ENCODE measurements at regions not wholly inside any gene's neighbourhood (a gene's known extent, or its start where the extent isn't known, plus 50 kb on each side); places are given as distances from the start of the nearest gene placed in this dataset.
A peak's percentile ranks its signal among the peaks of the same experiment; 100 is the strongest.
"Not testable (repeated sequence)": the region's sequence is repeated elsewhere in the genome, so short reads cannot be mapped to it uniquely, and the experiment has no call there.

DNA sequence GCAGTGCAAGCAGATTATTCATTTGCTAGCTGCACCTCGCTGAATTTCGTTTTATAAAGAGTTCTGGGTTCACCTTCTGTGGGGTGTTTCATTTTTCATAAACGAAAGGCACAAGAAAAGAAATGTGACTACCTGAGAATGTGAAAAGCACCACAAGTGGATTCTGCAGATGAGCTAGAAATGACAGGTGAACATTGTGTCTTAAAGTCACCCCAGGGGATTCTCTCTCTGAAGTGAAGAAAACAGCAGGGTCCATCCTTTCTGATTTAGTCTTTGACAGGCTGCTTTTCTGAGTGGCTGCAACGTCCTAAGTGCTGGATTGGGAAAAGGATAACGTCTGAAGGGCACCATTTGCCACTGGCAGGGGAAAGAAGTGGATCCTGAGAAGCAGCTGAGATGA, 469.3 kb downstream of the SPATA31D1 start:
- no peak for DNase-seq

DNA sequence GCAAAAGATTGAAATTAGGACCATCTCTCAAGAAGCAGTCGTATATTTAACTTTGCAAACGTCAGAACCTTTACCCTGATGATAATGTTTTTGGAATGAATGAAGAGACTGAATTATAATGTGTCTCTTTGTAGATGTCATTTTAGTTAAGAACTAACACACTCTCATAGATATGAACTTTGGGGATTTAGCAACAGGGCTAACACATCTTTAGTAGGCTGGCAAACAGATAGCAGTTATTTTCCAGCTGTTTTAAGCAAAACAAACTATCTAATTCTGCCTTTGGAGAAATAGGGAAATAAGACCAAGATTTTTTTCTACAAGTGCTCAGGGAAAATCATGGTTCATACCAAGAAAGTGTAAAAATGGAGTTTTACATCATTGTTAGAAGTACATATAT, 469.7 kb downstream of the SPATA31D1 start:
- DNase-seq: no peak

DNA sequence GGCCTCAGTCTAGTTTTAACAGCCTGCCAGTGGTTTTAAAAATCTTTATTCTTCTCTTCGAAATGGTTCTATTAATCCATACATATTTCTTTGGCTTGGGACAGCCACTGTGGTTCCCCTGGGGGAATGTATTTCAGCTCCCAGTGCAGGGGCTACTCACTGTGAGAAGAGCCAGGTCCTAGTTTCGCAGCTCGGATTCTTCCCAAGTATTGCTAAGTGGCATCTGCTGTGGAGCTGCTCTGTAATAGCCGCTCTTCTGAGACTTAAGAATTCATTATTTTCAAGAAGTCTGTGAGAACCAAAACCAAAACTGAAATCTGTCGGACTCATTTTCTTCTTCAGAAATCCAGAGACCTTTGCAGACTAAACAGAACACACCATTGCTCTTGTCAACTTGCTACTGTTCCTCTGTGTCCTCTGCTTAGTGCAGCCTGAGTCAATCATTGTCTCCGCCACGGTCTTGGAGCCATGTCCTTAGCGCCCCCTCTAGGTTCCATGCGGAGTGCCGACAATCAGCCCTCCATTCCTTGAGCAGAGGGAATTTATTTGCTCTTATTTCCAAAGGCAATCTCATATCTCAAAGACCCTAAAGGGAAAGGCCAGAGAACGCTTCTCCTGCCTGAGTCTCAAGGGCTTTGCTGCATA, 478.2 kb downstream of the SPATA31D1 start:
- DNase-seq: peak; percentile 57

DNA sequence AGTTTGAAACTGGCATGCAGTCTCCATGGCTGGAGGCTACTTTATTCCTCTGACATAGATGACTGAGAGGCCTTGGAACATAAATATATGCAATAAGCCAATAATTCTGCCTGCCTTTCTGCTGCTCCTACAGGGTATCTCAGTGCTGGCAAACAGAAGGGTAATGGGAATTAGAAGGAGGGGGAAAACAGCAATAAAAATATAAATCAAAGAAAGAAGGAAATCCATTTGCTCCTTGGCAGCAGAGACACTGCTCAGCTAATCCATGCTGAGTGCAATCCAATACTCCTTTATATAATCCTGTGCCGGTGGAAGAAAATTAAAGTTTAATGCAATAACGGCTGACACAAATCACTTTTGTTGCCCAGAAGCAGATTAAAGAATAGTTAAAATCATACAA, 478.9 kb downstream of the SPATA31D1 start:
- no peak for DNase-seq

DNA sequence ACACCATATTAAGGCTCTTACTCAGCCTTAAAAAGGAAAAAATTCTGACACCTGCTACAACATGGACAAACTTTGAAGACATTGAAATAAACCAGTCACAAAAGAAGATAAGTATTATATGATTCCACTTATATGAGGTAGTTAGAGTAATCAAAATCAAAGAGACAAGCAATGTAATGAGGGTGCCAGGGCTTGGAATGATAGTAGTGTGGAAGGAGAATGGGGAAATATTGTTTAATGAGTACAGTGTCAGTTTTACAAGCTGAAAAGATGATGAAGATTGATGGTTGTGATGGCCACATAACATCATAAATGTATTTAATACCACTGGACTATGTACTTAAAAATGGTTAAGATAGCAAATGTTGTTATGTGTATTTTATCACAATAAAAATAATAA, 485.7 kb downstream of the SPATA31D1 start:
- DNase-seq: no peak

DNA sequence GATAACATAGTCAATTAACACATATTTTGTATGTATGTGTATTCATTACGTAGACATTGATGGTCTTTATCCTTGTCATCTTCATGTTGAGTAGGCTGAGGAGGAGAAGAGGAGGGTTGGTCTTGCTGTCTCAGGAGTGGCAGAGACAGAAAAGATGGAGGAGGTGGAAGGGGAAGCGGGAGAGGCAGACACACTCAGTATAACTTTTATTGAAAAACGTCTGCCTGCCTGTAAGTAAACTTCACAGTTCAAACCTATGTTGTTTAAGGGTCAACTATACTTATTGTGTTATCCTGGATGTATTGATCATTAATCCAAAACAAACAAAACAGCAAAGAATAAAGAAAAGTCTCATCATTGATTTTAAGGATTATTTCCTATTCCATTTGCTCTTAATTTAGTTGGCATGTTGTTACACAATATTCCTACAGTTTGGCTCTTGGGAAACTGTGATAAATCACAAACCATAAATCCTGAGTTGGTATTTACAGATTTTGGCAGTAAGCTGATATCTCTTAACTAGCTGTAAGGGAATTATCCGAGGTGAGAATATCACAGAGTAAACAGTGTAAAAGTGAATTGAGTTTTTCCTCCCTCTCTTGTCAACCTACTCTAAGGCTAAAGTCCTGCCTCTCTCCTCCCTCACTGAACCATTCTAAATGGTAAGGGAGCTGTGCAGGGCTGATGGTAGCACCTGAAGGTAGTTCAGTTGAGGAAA, 487.2 kb downstream of the SPATA31D1 start:
- no peak for DNase-seq

DNA sequence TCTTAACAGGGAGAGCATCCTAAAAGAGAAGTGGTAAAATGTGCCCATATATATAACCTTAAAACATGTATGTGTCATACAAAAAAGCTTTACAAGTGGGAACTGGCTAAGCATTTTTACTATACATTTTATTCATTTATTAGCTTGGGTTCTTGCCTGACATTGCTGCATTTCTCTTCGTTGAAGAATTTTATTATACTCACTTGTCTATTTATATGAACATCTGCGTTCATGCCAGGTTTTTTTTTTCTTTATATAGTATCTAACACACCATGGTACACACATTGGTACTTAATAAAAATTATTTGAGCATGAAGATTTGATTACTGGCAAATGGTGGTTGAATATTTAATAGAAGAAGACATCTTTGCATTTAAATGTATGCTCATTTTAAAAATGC, 492.3 kb downstream of the SPATA31D1 start:
- no peak for DNase-seq

DNA sequence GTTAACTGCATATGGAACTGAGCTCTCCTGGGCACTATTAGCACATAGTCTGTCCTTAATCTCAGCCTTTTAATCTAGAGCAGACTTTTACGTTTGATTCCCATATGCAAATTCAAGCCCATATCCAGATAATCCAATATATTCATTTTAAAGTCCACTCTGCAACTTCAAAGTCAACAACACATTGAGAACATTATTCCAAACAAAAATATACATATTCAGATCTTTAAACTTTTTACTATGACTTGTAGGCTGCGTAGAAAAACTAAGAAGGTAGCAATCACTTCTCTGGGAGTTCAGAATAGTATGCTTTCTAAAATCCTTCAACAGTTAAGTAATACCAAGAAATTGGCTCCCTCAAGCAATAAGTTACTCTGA, 499.4 kb downstream of the SPATA31D1 start:
- DNase-seq: no peak

DNA sequence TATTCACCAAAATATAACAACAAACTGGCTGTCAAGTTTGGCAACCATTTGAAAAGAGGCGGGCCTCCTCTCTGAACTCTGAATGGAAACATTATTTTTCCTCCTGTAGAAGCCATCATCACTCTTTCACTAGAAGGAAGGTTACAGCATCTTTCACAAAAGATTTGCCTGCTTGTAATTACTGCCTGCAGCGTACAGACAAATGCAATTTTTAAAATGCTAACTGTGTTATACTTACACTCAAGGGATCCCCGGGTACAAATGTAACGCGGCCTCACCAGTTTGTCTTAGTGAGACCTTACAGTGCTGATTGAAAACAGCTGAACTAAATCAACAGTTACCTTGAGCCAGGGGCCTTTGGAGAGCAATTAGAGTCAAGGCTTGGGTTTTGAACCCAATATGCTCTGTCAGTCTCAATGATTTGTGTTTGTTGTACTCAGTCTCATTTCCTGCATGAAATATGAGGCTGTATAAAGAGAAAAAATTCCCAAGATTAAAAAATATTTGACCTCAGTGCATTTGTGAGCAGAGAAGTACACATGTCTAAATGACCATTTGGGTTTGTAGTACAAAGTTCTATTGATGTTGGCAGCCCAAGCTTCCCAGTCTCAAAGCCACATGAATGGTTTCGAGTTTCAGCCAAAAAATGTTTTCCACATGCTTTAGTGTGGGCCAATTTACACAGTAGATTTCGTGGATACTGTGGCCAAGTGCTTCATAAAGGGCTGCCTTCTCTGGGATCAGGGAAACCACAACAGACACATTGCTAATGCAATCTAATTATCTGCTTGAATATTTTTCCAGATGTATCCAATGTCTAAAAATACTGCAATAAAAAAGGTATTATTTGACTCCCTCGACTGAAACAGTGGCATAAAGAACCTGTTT, 500.0 kb downstream of the SPATA31D1 start:
- peak; percentile 86 for DNase-seq

DNA sequence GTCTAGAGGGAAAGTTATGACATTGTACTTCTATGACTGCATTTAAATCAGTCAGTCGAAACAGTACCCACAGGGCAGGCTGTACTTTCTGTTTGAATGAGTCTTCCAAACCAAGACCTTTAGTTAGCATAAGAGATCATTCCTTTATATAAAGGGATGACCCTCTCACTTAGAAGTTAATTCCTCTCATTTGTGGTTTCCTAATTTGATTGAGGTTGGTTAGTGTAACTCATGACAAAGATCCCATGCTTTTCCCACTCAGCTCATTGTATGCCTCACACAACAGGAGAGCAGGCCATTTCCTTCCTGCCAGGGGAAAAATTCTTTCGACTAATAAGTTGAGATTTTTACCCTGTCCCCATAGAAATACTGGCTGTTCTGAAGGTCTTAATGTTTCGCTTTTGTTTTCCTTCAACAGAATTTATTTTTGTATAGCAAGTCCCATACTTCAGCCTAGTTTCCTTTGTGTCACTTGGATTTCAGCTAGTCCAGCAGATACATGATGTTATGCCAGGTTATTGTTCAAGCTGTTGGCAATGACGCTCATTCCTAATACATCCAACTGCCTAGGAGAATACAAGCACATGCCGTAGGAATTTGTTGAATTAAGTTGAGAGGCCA, 500.7 kb downstream of the SPATA31D1 start:
- no peak for DNase-seq

DNA sequence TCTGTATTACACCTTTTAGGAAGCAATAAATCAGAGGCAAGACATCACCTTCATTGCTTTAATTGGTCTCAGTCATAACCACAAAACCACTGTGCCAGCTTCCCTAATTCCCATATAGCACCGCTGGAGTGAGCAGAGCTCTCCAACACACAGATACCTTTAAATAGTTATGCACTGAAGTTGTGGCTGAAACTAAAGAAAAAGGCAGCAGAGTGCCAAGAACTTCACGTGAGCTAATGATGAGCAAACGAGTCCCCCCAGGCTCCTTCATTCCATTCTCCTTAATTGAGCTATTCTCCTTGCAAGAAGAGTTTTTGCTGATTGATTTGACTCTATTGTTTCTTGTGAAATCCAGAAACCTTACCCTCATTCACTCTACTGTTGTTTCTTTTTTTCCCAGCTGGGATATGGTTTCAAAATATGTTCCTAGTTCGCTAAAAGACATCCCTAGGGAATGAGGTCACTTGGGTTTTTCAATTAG, 501.5 kb downstream of the SPATA31D1 start:
- DNase-seq: peak; percentile 42

DNA sequence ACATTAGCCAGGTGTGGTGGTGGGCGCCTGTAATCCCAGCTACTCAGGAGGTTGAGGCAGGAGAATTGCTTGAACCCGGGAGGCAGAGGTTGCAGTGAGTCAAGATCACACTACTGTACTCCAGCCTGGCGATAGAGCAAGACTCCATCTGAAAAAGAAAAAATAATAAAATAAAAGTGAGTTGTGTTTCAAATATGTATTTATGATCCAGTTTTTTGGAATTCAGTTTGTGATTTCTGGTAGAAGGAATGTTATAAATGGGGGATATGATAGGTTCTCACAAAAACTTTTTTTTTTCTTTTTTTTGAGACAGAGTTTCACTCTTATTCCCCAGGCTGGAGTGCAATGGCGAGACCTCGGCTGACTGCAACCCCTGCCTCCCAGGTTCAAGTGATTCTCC, 502.2 kb downstream of the SPATA31D1 start:
- not testable (repeated sequence) for DNase-seq

DNA sequence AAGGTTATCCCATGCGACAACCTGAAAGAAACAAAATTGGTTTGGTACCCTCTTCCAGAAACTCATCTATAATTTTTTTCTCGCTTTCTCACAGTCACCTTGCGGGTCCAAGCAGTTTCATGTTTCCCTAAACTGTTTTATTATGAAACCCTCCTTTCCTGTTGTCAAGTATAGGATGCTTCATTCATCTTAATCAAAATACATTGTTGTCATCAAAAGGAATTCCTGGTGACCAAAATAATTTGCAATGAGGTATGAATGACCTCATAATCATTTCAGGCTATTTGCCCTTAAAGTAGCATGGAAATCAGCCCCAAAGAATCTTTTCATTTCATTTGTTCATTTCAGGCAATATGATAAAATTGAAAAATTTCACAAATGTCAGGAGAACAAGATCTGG, 503.0 kb downstream of the SPATA31D1 start:
- DNase-seq: no peak

DNA sequence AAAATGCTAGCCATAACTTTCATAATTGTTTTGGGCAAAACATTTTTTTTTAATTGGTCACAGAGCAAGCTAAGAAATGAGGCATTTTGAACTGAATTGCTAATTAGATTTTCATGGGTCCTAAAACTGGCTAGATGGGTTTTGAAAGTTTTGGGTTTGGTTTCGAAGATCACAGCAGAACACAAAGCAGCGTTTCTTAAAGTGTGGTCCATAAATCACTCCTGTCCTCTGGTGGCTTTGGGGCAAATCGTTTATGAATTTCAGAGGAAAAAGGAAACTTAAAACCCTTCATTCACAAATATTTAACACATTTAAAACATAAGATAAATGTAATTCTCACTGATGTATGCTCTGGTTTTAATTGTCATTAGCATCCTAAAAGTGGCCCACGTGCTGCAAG, 503.7 kb downstream of the SPATA31D1 start:
- no peak for DNase-seq

DNA sequence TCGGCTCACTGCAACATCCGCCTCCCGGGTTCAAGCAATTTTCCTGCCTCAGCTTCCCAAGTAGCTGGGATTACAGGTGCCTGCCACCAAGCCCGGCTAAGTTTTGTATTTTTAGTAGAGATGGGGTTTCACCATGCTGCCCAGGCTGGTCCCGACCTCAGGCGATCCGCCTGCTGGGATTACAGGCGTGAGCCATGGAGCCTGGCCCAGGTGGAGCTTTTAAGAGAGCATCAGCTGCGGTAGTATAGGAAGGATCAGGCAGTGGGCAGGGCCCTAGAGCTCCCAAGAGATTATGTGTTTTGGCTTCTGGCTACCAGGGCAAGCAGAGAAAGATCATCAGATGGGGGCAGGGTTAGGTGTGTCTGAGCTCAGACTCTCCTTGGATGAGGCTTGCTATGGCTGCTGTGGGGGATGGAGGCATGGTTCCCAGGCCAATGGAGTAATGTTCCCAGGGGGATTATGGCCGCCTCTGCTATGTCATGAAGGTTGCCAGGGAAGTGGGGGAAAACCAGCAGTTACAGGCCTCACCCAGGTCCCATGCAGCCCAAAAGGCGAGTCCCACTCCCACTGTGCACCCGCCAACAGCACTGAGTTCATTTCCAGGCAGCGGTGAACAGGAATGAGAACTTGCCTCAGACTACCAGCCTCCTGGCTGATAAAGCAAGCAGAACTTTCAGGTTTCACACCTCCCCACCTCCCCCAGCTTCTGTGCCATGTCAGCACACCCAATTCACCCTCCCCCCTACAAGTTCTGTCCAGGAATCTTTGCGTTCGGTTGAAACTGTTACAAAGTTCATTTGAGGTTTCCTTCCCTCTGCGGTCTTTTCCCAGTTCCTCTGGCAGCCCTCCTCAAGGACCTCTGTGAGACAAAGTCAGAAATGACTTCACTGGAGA, 507.6 kb downstream of the SPATA31D1 start:
- DNase-seq: no peak

DNA sequence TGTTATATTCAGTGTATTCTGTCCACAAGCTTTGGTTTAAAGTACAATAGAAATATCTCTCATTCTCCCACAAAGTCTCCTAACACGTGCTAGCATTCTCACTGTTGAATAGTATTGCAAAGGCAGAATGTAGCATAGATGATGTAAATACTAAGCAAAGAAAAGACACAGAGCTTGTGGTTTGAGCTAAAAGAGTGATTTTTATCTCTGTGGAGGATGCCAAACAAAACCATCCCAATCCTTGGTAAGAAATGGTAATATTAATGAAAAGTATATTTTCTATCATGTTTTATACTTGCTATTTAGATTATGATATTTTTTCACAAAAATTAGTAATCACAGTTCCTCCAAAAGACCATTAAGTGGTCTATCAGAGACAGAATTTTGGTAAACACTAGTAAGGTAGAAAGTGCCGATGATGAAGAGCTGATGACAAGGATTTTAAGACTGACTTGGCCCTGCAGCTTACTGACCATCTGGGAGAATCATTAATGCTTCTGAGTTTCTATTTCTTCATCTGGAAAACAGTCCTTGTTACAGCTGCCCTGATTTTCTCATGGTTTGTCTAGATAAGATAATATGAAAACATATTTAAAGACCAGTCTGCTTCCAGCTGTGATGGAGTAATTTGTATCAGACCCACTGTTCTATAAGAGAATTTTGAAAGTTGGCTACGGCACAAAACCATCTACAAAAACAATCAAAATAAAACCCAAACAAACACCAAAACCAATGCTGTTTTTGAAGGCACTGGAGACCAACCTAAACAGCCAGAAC, 510.2 kb downstream of the SPATA31D1 start:
- no peak for DNase-seq

DNA sequence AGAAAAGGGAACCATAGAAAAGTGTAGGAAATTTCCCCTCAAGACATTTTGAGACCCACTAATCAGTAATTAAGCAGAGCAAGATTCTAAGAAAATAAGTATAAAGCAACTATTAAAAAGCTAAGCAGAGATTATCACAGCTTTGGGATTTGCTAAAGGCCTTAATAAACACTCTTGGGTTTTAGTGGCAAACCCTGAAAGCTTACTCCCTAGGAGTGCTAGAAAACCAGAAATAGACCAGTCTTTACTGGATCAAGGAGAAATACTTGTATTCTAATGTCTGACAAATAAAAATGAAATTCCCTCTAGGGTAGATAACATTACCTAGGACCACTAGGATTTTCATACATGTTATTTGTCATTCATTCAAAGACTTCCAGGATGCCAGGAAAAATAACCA, 510.8 kb downstream of the SPATA31D1 start:
- no peak for DNase-seq

DNA sequence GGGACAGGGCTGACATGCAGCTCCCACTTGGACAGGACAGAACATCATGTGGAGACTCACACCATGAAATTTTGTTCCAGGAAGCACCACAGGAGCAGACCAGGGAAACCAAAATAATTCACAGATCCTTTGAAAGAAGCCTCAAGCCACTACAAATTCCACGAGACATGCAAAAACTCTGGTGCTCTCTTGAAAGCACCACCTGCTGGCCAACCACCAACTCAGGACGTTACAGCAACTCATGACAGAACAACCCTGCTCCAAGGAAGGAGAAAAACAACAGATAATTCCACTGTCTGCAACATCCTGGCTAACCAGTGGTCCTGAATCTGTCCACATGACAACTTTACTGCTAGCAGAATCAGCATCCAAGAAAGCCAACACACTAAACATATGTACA, 516.0 kb downstream of the SPATA31D1 start:
- no peak for DNase-seq

DNA sequence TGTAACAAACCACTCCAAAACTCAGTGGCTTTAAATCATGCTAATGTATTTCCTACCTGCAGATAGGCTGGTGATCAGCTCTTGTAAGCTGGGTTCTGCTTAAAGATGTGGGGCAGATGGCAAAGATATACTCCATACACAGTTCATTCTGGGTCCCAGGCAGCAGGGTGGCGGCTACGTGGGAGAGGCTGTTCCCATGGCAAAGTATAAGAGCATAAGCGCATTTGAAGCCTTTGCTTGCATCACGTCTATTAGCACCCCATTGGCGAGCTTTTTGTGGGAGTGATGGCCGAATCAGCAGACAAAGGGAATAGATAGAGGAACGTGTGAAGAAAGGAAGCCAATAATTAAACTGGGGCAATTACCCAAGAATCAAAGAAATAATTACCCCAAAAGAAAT, 523.1 kb downstream of the SPATA31D1 start:
- no peak for DNase-seq

DNA sequence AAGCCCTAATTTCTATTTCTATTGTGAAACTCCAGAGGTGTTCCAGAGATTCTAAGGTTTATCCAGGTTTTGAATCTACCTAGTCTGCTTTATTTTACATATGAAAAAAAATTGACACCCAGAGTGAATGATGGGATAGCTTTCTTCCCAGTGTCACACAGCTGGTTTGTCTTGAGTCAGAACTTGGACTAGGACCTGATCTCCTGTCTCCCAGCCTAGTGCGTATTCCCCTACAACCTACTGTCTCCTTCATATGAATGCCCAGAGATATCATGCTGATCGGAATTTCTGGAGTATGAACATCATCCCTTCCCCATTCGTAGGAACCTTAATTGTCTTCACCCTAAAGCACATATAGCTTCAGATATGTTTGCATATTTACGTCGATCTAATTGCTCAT, 524.2 kb downstream of the SPATA31D1 start:
- no peak for DNase-seq

DNA sequence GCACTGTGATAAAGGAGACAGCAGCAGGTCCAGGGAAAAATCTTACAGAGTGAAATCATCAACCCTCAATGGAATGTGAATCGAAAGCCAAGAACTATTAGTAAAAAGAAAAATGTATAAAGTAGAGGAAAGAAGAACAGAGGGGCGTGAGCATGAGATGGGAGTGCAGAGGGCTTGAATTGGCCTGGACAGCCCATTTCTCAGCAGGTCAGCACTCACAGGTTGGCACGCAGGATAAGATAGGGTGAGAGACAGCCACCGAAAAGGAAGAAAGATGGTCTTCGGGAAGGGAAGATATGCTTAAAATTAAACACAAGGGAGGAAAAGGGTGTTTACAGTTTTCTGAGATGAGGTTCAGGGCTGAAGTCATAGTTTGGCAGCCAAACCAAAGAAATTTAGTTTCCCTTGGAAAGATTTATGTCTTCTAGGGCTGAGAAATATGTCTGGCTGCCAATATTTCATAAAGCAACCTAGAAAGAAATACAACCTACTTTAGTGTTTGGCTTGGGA, 524.7 kb downstream of the SPATA31D1 start:
- no peak for DNase-seq
